GM12873 (cell line): ENCODE measurements at regions not wholly inside any gene's neighbourhood (a gene's known extent, or its start where the extent isn't known, plus 50 kb on each side); places are given as distances from the start of the nearest gene placed in this dataset.

ENCODE experiments used
- CTCF ChIP-seq: IDR thresholded peaks from 2 replicates; pipeline ENCODE4 v1.5.1; 2012; ENCODE audit warnings: low read depth, mild to moderate bottlenecking, moderate library complexity, low read length, control low read depth; ENCODE audit not compliant: insufficient read depth; ENCODE audit errors: missing control alignments

- no peak for TF ChIP-seq CTCF
Measured at GRCh38 chr1:229035748-229036082, 235.2 kb upstream of the RAB4A start.

- no peak for TF ChIP-seq CTCF
Measured at GRCh38 chr1:229037806-229038405, 233.0 kb upstream of the RAB4A start.

- TF ChIP-seq CTCF, result no peak
Measured at GRCh38 chr1:229040630-229041358, 230.1 kb upstream of the RAB4A start.

- TF ChIP-seq CTCF, result no peak
Measured at GRCh38 chr1:229041946-229042345, 229.0 kb upstream of the RAB4A start.

- no peak for TF ChIP-seq CTCF
Measured at GRCh38 chr1:229042482-229042881, 228.4 kb upstream of the RAB4A start.

GRCh38 chr1:229043115-229043514 is 227.8 kb upstream of the RAB4A start:
- TF ChIP-seq CTCF, result no peak

GRCh38 chr1:229046251-229046853 is 224.6 kb upstream of the RAB4A start:
- TF ChIP-seq CTCF, result no peak
